Neural progenitor cell (in vitro differentiated cells): ENCODE measurements at regions not wholly inside any gene's neighbourhood (a gene's known extent, or its start where the extent isn't known, plus 50 kb on each side); places are given as distances from the start of the nearest gene placed in this dataset.

Source experiments
- DNase-seq: peaks from one replicate; pipeline ENCODE4 v3.0.0-alpha.2; 2016; ENCODE audit warnings: low spot score
- H2AFZ ChIP-seq: fragments of 200-600 bp; sonication (generic); replicated peaks from 2 replicates; pipeline ENCODE4 v1.6.1; 2016; ENCODE audit warnings: antibody characterized with exemption
- H3F3A ChIP-seq: fragments of 200-600 bp; sonication (generic); 2 replicates; pipeline ENCODE4 v1.6.1; 2016; ENCODE audit warnings: antibody characterized with exemption, low read depth
- H3K27ac ChIP-seq: fragments of 200-600 bp; sonication (generic); 2 replicates; pipeline ENCODE4 v1.5.1; 2016; ENCODE audit warnings: mild to moderate bottlenecking
- H3K27me3 ChIP-seq: fragments of 200-600 bp; sonication (generic); 2 replicates; pipeline ENCODE4 v1.6.1; 2016; ENCODE audit warnings: mild to moderate bottlenecking, moderate library complexity
- H3K36me3 ChIP-seq: fragments of 200-600 bp; sonication (generic); 2 replicates; pipeline ENCODE4 v1.5.1; 2016
- H3K4me1 ChIP-seq: fragments of 200-600 bp; sonication (generic); 2 replicates; pipeline ENCODE4 v1.6.1; 2016; ENCODE audit warnings: mixed run types
- H3K4me2 ChIP-seq: fragments of 200-600 bp; sonication (generic); 2 replicates; pipeline ENCODE4 v1.6.1; 2016
- H3K4me3 ChIP-seq: fragments of 200-600 bp; sonication (generic); 2 replicates; pipeline ENCODE4 v1.5.1; 2016
- H3K79me2 ChIP-seq: fragments of 200-600 bp; sonication (generic); 2 replicates; pipeline ENCODE4 v1.6.1; 2016; ENCODE audit warnings: low read depth
- H3K9ac ChIP-seq: fragments of 200-600 bp; sonication (generic); 2 replicates; pipeline ENCODE4 v1.6.1; 2016
- H3K9me3 ChIP-seq: fragments of 200-600 bp; sonication (generic); 2 replicates; pipeline ENCODE4 v1.5.1; 2016; ENCODE audit warnings: low read depth
- H4K20me1 ChIP-seq: fragments of 200-600 bp; sonication (generic); 2 replicates; pipeline ENCODE4 v1.6.1; 2016; ENCODE audit warnings: low read depth
- H3K27ac Mint-ChIP-seq: 3 replicates; pipeline ENCODE4 v1.8.0; 2021; ENCODE audit warnings: mixed read lengths
- H3K27me3 Mint-ChIP-seq: 2 replicates; pipeline ENCODE4 v1.8.0; 2022; ENCODE audit warnings: low read depth, mild to moderate bottlenecking, inconsistent platforms, moderate library complexity, mixed read lengths; ENCODE audit not compliant: insufficient read depth
- H3K36me3 Mint-ChIP-seq: 3 replicates; pipeline ENCODE4 v1.8.0; 2021; ENCODE audit warnings: mixed read lengths
- H3K4me1 Mint-ChIP-seq: 3 replicates; pipeline ENCODE4 v1.8.0; 2021; ENCODE audit warnings: mixed read lengths
- H3K4me3 Mint-ChIP-seq: 3 replicates; pipeline ENCODE4 v1.8.0; 2021; ENCODE audit warnings: mild to moderate bottlenecking, moderate library complexity, mixed read lengths
- H3K9me3 Mint-ChIP-seq: 3 replicates; pipeline ENCODE4 v1.8.0; 2020; ENCODE audit warnings: mixed read lengths
- CTCF ChIP-seq: fragments of 200-600 bp; sonication (generic); IDR thresholded peaks from 2 replicates; pipeline ENCODE4 v1.5.1; 2017; ENCODE audit warnings: antibody characterized with exemption, mild to moderate bottlenecking
- EZH2 ChIP-seq: fragments of 200-600 bp; sonication (generic); IDR thresholded peaks from 2 replicates; pipeline ENCODE4 v1.6.1; 2017; ENCODE audit warnings: antibody characterized with exemption, mild to moderate bottlenecking, moderate library complexity
- EZH2phosphoT487 ChIP-seq: fragments of 200-600 bp; sonication (generic); IDR thresholded peaks from 2 replicates; pipeline ENCODE4 v1.6.1; 2017; ENCODE audit warnings: antibody characterized with exemption

- Mint-ChIP-seq H3K9me3 (no peaks in the 10 kb centered on the region), H3K4me1 (no peaks in the 10 kb centered on the region), H3K27me3 (peaks cover 5% of the 10 kb centered on the region), H3K36me3 (peaks cover 4% of the 10 kb centered on the region), H3K27ac (peak overlapping the region; percentile 51), H3K4me3 (no peak overlapping the region)
- H3K4me2 ChIP-seq, result no peak overlapping the region
- H3F3A ChIP-seq, result no peaks in the 10 kb centered on the region
- H3K4me1 ChIP-seq, result no peaks in the 10 kb centered on the region
- H3K9ac ChIP-seq, result no peak overlapping the region
- H3K4me3 ChIP-seq, result no peak overlapping the region
- H3K27me3 ChIP-seq, result no peaks in the 10 kb centered on the region
- H3K27ac ChIP-seq, result no peak overlapping the region
- no peaks in the 10 kb centered on the region for H3K9me3 ChIP-seq
- H4K20me1 ChIP-seq, result no peaks in the 10 kb centered on the region
- no peaks in the 10 kb centered on the region for H3K36me3 ChIP-seq
- no peak for DNase-seq
- no peaks in the 10 kb centered on the region for H3K79me2 ChIP-seq
- TF ChIP-seq CTCF (no peak), EZH2phosphoT487 (no peak), EZH2 (no peak)
- no peak overlapping the region for H2AFZ ChIP-seq
Measured at GRCh38 chr15:96125721-96126415, 204.6 kb upstream of the NR2F2 start.

GRCh38 chr15:96126859-96127258, 203.6 kb upstream of the NR2F2 start:
- H3K27ac Mint-ChIP-seq, result no peak overlapping the region
- H3K36me3 Mint-ChIP-seq, result peaks cover 4% of the 10 kb centered on the region
- Histone ChIP-seq H3K27ac (no peak overlapping the region), H3K79me2 (no peaks in the 10 kb centered on the region), H4K20me1 (no peaks in the 10 kb centered on the region), H3K36me3 (no peaks in the 10 kb centered on the region), H3K9me3 (no peaks in the 10 kb centered on the region), H3K4me2 (no peak overlapping the region), H3F3A (no peaks in the 10 kb centered on the region), H3K4me3 (no peak overlapping the region), H3K9ac (no peak overlapping the region), H2AFZ (no peak overlapping the region), H3K4me1 (no peaks in the 10 kb centered on the region), H3K27me3 (no peaks in the 10 kb centered on the region)
- no peak for TF ChIP-seq EZH2phosphoT487
- TF ChIP-seq EZH2, result no peak
- no peak for TF ChIP-seq CTCF
- H3K27me3 Mint-ChIP-seq, result peaks cover 5% of the 10 kb centered on the region
- no peak overlapping the region for H3K4me3 Mint-ChIP-seq
- no peak for DNase-seq
- no peaks in the 10 kb centered on the region for H3K9me3 Mint-ChIP-seq
- H3K4me1 Mint-ChIP-seq, result no peaks in the 10 kb centered on the region

DNA sequence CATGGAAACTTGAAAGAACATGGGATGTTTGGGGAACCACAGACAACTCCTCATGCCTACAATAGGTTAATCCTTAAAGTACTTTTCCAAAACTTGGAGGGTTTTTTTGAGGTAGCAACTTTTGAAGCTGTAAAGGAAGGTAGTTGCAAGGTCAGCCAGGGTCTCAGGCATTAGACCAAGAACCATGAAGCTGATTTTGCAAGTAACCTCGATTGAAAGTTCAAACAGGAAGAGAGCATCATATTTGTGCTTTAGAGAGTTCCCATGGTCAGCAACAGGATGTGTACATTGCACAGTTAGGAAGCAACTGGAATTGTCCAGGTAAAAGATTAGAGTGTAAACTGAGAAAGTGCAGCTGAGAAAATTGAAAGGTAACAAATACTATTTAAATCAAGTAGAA, 199.8 kb upstream of the NR2F2 start:
- Mint-ChIP-seq H3K4me1 (no peaks in the 10 kb centered on the region), H3K36me3 (peaks cover 4% of the 10 kb centered on the region)
- no peak for DNase-seq

More for the DNA sequence above, 199.8 kb upstream of the NR2F2 start:
- no peaks in the 10 kb centered on the region for H4K20me1 ChIP-seq
- TF ChIP-seq CTCF (no peak), EZH2 (no peak), EZH2phosphoT487 (no peak)
- H3K27me3 Mint-ChIP-seq, result peaks cover 7% of the 10 kb centered on the region
- no peaks in the 10 kb centered on the region for H3K27me3 ChIP-seq
- no peaks in the 10 kb centered on the region for H3K4me1 ChIP-seq
- H3K36me3 ChIP-seq, result no peaks in the 10 kb centered on the region
- H3K27ac Mint-ChIP-seq, result no peak overlapping the region
- no peak overlapping the region for H3K4me2 ChIP-seq
- H3K4me3 Mint-ChIP-seq, result no peak overlapping the region
- no peak overlapping the region for H3K4me3 ChIP-seq
- no peak overlapping the region for H3K27ac ChIP-seq
- H3K9ac ChIP-seq, result no peak overlapping the region
- H3F3A ChIP-seq, result no peaks in the 10 kb centered on the region
- H3K9me3 Mint-ChIP-seq, result peaks cover 5% of the 10 kb centered on the region
- no peaks in the 10 kb centered on the region for H3K79me2 ChIP-seq
- H3K9me3 ChIP-seq, result no peaks in the 10 kb centered on the region
- no peak overlapping the region for H2AFZ ChIP-seq
